Osteocyte (in vitro differentiated cells): ENCODE measurements at regions not wholly inside any gene's neighbourhood (a gene's known extent, or its start where the extent isn't known, plus 50 kb on each side); places are given as distances from the start of the nearest gene placed in this dataset.

ENCODE experiments used
- DNase-seq: peaks from one replicate; pipeline ENCODE4 v3.0.0; 2021; ENCODE audit warnings: mixed read lengths; ENCODE audit not compliant: unreplicated experiment; ENCODE audit errors: extremely low spot score
- H3K27ac Mint-ChIP-seq: one replicate; pipeline ENCODE4 v1.8.0; 2021; ENCODE audit warnings: mild to moderate bottlenecking, mixed read lengths; ENCODE audit not compliant: unreplicated experiment
- H3K27me3 Mint-ChIP-seq: one replicate; pipeline ENCODE4 v1.8.0; 2021; ENCODE audit warnings: mixed read lengths; ENCODE audit not compliant: unreplicated experiment
- H3K36me3 Mint-ChIP-seq: one replicate; pipeline ENCODE4 v1.8.0; 2021; ENCODE audit warnings: mixed read lengths; ENCODE audit not compliant: unreplicated experiment
- H3K4me1 Mint-ChIP-seq: one replicate; pipeline ENCODE4 v1.8.0; 2021; ENCODE audit warnings: mixed read lengths; ENCODE audit not compliant: unreplicated experiment
- H3K4me3 Mint-ChIP-seq: one replicate; pipeline ENCODE4 v1.8.0; 2021; ENCODE audit warnings: mild to moderate bottlenecking, moderate library complexity, mixed read lengths; ENCODE audit not compliant: unreplicated experiment
- H3K9me3 Mint-ChIP-seq: one replicate; pipeline ENCODE4 v1.8.0; 2021; ENCODE audit warnings: mixed read lengths; ENCODE audit not compliant: unreplicated experiment
- TF ChIP-seq, protein P1 (sequence below): fragments of 200-600 bp; sonication (generic); IDR thresholded peaks from 2 replicates; pipeline ENCODE4 v1.5.0; 2021; ENCODE audit warnings: antibody characterized with exemption, mild to moderate bottlenecking, moderate library complexity

DNA sequence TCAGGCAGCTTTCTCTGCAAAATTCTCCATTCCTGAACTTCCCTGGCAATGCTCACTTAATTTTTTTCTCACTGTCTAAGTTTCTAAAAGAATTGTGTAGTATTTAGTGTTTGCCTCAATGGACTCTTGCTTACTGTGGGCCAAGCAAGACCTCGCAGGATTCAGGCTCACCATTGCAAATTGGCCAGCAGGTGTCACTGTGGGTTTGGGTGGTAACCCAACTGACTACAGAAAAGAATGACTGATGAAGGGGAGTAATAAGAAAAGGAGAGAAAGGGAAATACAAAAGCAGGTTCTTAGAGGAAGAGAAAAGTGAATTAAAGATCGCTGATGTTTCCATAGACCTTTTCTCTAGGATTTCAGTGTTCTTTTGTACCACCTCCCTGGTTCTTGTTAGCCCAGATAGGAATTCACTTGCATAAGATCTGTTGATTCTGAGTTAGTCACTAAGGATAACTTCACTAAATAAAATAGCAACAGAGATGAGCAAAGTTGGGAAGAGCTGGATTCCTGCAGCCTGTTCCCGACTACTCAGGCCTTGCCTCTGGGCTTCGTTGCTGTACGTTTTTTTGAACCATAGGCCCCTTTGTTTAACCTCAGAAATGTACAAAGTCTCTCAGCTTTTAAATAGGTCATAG, 386.5 kb upstream of the DDHD1 start:
- Mint-ChIP-seq H3K4me3 (no peak overlapping the region), H3K4me1 (peaks cover 40% of the 10 kb centered on the region), H3K36me3 (no peaks in the 10 kb centered on the region), H3K27me3 (no peaks in the 10 kb centered on the region), H3K9me3 (no peaks in the 10 kb centered on the region), H3K27ac (no peak overlapping the region)
- DNase-seq = peak; percentile 90
- TF ChIP-seq, protein P1, sequence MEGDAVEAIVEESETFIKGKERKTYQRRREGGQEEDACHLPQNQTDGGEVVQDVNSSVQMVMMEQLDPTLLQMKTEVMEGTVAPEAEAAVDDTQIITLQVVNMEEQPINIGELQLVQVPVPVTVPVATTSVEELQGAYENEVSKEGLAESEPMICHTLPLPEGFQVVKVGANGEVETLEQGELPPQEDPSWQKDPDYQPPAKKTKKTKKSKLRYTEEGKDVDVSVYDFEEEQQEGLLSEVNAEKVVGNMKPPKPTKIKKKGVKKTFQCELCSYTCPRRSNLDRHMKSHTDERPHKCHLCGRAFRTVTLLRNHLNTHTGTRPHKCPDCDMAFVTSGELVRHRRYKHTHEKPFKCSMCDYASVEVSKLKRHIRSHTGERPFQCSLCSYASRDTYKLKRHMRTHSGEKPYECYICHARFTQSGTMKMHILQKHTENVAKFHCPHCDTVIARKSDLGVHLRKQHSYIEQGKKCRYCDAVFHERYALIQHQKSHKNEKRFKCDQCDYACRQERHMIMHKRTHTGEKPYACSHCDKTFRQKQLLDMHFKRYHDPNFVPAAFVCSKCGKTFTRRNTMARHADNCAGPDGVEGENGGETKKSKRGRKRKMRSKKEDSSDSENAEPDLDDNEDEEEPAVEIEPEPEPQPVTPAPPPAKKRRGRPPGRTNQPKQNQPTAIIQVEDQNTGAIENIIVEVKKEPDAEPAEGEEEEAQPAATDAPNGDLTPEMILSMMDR = peak; percentile 93

DNA sequence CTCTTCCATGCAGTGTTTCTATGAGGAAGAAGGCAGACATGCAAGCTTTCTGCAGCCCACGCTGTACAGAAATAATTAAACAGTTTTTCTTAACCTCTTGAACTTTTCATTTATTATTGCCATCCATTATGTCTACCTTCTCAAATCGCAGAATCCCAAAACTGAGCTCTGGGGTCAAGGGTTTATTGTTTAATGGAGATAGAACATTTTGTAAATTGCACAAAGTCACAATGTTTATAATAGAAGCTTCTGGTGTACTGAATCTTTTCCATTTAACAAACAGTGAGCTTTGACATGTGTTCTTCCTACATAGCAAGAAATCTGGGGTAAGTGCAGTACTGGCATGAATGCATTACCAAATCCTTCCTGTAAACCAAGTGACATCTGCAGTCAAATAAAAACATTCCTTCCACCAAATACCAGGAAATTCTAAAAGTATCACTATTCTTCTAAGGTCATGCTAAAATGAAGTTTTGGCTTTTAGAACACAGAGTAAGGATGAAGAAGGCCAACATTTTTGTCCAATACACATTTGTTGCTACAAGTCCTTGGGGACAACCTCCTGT, 385.3 kb upstream of the DDHD1 start:
- no peak for DNase-seq
- no peak overlapping the region for H3K4me3 Mint-ChIP-seq
- H3K27ac Mint-ChIP-seq = no peak overlapping the region
- no peaks in the 10 kb centered on the region for H3K27me3 Mint-ChIP-seq
- no peaks in the 10 kb centered on the region for H3K36me3 Mint-ChIP-seq
- TF ChIP-seq, protein P1 = no peak
- H3K4me1 Mint-ChIP-seq = peaks cover 37% of the 10 kb centered on the region
- H3K9me3 Mint-ChIP-seq = no peaks in the 10 kb centered on the region

- Mint-ChIP-seq H3K4me3 (no peak overlapping the region), H3K36me3 (no peaks in the 10 kb centered on the region), H3K27ac (peak overlapping the region; percentile 43), H3K9me3 (no peaks in the 10 kb centered on the region), H3K27me3 (no peaks in the 10 kb centered on the region), H3K4me1 (peaks cover 31% of the 10 kb centered on the region)
- DNase-seq = no peak
- TF ChIP-seq, protein P1 = no peak
These were observed 384.5 kb upstream of the DDHD1 start for GRCh38 chr14:53537422-53538315.

GRCh38 chr14:53536446-53536845, 383.3 kb upstream of the DDHD1 start:
- H3K27ac Mint-ChIP-seq = no peak overlapping the region
- no peak overlapping the region for H3K4me3 Mint-ChIP-seq
- no peaks in the 10 kb centered on the region for H3K9me3 Mint-ChIP-seq
- H3K27me3 Mint-ChIP-seq = no peaks in the 10 kb centered on the region
- peaks cover 25% of the 10 kb centered on the region for H3K4me1 Mint-ChIP-seq
- H3K36me3 Mint-ChIP-seq = no peaks in the 10 kb centered on the region
- TF ChIP-seq, protein P1 = no peak
- no peak for DNase-seq

- no peak overlapping the region for H3K27ac Mint-ChIP-seq
- DNase-seq = no peak
- no peak overlapping the region for H3K4me3 Mint-ChIP-seq
- H3K36me3 Mint-ChIP-seq = no peaks in the 10 kb centered on the region
- no peaks in the 10 kb centered on the region for H3K27me3 Mint-ChIP-seq
- peaks cover 24% of the 10 kb centered on the region for H3K4me1 Mint-ChIP-seq
- H3K9me3 Mint-ChIP-seq = no peaks in the 10 kb centered on the region
- TF ChIP-seq, protein P1 = no peak
These were observed 381.7 kb upstream of the DDHD1 start for GRCh38 chr14:53534841-53535240.
